ENCODE measurements at regions not wholly inside any gene's neighbourhood (a gene's known extent, or its start where the extent isn't known, plus 50 kb on each side); places are given as distances from the start of the nearest gene placed in this dataset.

- peaks cover 9 to 13% of the 10 kb centered on the region in 2 experiments; a peak in 4 of 5 replicates for H3K4me1 ChIP-seq (replicated peaks in 1 of 2; ENCODE audit: control insufficient read depth in 2 of 2, insufficient read depth in 2 of 2, low read length in 2 of 2)
These were observed 59.4 kb upstream of the LYVE1 start for GRCh38 chr11:10627816-10628215.

More at GRCh38 chr11:10627816-10628215, 59.4 kb upstream of the LYVE1 start:
- in situ Hi-C loops (cut with MboI): no loop called here
- intact Hi-C loops (cut with micrococcal nuclease): loop anchor here (10.0 kb wide), 1 partner anchor 213 kb away; no protein-coding TSS in a partner anchor
- DNase-seq (ENCODE audit: extremely low read depth in 1 of 4, low spot score in 3 of 4) (no peak), ATAC-seq (no peak), FAIRE-seq (no peak)
- Histone ChIP-seq H3K9ac (ENCODE audit: insufficient read depth in 1 of 2, low read depth in 2 of 2, low read length in 2 of 2) (no peak overlapping the region), H3K4me2 (ENCODE audit: insufficient read depth, low read length) (no peak overlapping the region), H3K36me3 (ENCODE audit: control insufficient read depth, insufficient read depth, low read length) (no peaks in the 10 kb centered on the region), H3K79me2 (ENCODE audit: control insufficient read depth, insufficient read depth, low read length) (no peaks in the 10 kb centered on the region), H3K9me3 (replicated peaks; ENCODE audit: control insufficient read depth, insufficient read depth, low read depth, low read length) (no peaks in the 10 kb centered on the region), H2AFZ (ENCODE audit: low read depth, low read length) (no peak overlapping the region), H4K20me1 (replicated peaks; ENCODE audit: control insufficient read depth, insufficient read depth, low read length) (no peaks in the 10 kb centered on the region), H3K27ac (ENCODE audit: extremely low read depth, low read depth, low read length) (no peak overlapping the region), H3K4me3 (no peak overlapping the region), H3K9me1 (ENCODE audit: control insufficient read depth, insufficient read depth, low read length) (no peaks in the 10 kb centered on the region), H3K27me3 (ENCODE audit: control insufficient read depth in 2 of 2, insufficient read depth in 2 of 2, low read length in 2 of 2) (no peaks in the 10 kb centered on the region; a peak in 1 of 5 replicates)
- CTCF ChIA-PET (ENCODE audit: low intra/inter-chr PET ratio): no interaction called here
- POLR2A ChIA-PET: no interaction called here
- TF ChIP-seq ZHX1 (conservative IDR thresholded peaks at IDR 0.05; ENCODE audit: low read length): no peak
- 33% methylated on average over 5 of the region's 5 CpGs for WGBS (ENCODE audit: insufficient coverage, low coverage, missing lambda C conversion rate)
- no TSS peak for BruUV-seq (replicated peaks)
